ENCODE measurements at regions not wholly inside any gene's neighbourhood (a gene's known extent, or its start where the extent isn't known, plus 50 kb on each side); places are given as distances from the start of the nearest gene placed in this dataset.

DNA sequence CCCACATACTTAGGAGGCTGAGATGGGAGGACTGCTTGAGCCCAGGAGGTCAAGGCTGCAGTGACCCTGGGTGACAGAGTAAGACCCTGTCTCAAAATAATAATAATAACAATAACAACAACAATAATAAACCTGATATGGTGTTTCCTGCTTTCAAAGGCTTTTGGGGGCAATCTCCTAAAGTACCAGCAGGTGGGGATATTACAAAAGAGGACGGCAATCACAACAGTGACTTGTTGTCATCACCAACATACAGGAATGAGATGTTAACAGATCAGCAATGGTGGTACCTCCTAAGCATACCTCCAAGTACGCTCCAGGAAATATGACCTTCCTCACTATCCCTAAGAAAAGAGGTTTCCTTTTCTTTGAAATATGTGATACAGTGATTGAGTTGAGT, 91.1 kb upstream of the RNF180 start:
- intact Hi-C loops (cut with DNase I; ENCODE audit: low total_unique reads), result no loop called here
- TF ChIP-seq, protein P1, sequence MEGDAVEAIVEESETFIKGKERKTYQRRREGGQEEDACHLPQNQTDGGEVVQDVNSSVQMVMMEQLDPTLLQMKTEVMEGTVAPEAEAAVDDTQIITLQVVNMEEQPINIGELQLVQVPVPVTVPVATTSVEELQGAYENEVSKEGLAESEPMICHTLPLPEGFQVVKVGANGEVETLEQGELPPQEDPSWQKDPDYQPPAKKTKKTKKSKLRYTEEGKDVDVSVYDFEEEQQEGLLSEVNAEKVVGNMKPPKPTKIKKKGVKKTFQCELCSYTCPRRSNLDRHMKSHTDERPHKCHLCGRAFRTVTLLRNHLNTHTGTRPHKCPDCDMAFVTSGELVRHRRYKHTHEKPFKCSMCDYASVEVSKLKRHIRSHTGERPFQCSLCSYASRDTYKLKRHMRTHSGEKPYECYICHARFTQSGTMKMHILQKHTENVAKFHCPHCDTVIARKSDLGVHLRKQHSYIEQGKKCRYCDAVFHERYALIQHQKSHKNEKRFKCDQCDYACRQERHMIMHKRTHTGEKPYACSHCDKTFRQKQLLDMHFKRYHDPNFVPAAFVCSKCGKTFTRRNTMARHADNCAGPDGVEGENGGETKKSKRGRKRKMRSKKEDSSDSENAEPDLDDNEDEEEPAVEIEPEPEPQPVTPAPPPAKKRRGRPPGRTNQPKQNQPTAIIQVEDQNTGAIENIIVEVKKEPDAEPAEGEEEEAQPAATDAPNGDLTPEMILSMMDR (IDR thresholded peaks at IDR 0.05), result peak in 1 of 3 donors; percentile 10
- no peak for TF ChIP-seq POLR2A (IDR thresholded peaks at IDR 0.05)
- TF ChIP-seq POLR2AphosphoS5 (IDR thresholded peaks at IDR 0.05), result no peak
- no peaks in the 10 kb centered on the region for H3K27me3 ChIP-seq
- H3K4me3 ChIP-seq, result no peak overlapping the region
- no peaks in the 10 kb centered on the region for H3K4me1 ChIP-seq
- H3K36me3 ChIP-seq, result no peaks in the 10 kb centered on the region
- no peak for DNase-seq (ENCODE audit: low spot score in 2 of 2)
- H3K27ac ChIP-seq, result no peak overlapping the region
- H3K9me3 ChIP-seq, result no peaks in the 10 kb centered on the region

DNA sequence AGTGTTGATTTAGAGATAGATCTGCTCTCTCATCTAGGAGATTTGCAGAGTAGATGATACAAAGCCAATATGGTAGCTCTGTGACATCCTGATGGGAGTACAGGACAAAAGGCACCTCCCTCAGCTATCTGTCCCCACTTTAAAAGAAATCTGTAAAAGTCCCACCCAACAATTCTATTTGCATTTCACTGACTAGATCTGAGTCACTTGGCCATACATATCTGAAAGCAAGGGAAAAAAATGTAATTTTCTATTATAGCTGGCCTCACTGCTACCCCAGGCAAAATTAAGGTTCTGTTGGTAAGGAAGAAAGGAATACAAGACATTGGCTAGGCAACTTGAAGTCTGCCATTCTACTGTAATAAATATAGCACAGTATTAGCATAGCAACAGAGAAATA, 96.2 kb upstream of the RNF180 start:
- no peaks in the 10 kb centered on the region for H3K4me1 ChIP-seq
- no peak overlapping the region for H3K27ac ChIP-seq
- H3K36me3 ChIP-seq, result no peaks in the 10 kb centered on the region
- no peak overlapping the region for H3K4me3 ChIP-seq
- H3K9me3 ChIP-seq, result no peaks in the 10 kb centered on the region
- H3K27me3 ChIP-seq, result no peaks in the 10 kb centered on the region
- DNase-seq (ENCODE audit: low spot score in 2 of 2), result no peak
- intact Hi-C loops (cut with DNase I; ENCODE audit: low total_unique reads), result no loop called here
- TF ChIP-seq POLR2AphosphoS5 (IDR thresholded peaks at IDR 0.05), result no peak
- no peak for TF ChIP-seq POLR2A (IDR thresholded peaks at IDR 0.05)
- TF ChIP-seq, protein P1 (IDR thresholded peaks at IDR 0.05), result no peak

DNA sequence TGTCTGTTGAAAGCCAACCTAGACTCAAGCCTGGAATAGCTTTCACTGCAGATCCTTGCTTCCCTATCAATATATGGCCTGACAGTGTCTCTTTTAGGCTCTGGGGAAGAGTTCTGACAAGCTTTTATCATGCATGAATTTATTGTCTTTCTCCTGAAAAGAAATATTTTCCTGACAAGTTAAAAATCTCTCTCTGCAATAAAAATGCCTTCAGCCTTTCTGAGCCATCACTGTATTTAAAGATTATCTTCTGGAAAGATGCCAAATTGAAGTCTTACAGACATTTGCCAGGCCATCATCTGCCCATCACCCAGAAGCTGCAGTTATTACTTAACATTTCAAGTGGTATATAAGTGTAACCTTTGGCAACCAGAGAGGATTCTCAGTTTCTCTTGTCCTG, 88.1 kb upstream of the HTR1A start:
- Histone ChIP-seq H3K27ac (no peak overlapping the region), H3K36me3 (no peaks in the 10 kb centered on the region), H3K27me3 (no peaks in the 10 kb centered on the region), H3K4me3 (no peak overlapping the region), H3K9me3 (peaks cover 3 to 18% of the 10 kb centered on the region in 2 donors), H3K4me1 (no peaks in the 10 kb centered on the region)
- intact Hi-C loops (cut with DNase I; ENCODE audit: low total_unique reads), result no loop called here
- TF ChIP-seq POLR2AphosphoS5 (IDR thresholded peaks at IDR 0.05) (no peak), POLR2A (IDR thresholded peaks at IDR 0.05) (no peak)
- TF ChIP-seq, protein P1 (IDR thresholded peaks at IDR 0.05), result no peak
- DNase-seq (ENCODE audit: low spot score in 2 of 2), result no peak

DNA sequence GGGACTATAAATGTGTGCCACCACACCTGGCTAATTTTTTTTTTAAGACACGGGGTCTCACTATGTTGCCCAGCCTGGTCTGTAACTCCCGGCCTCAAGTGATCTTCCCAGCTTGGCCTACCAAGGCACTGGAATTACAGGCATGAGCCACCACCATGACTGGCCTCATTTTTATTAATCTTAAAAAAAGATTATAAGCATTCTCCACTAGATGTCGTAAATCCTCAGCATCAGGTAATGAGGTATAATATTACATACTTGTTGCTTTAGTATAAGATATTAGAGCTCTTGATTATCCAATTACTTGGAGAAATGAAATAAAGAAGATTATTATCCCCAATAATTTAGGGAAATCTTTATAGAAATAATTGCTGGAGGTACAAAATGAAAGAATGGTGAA, 78.2 kb upstream of the HTR1A start:
- TF ChIP-seq, protein P1 (IDR thresholded peaks at IDR 0.05), result no peak
- TF ChIP-seq POLR2AphosphoS5 (IDR thresholded peaks at IDR 0.05), result no peak
- no peak for TF ChIP-seq POLR2A (IDR thresholded peaks at IDR 0.05)
- Histone ChIP-seq H3K4me1 (no peaks in the 10 kb centered on the region), H3K9me3 (peaks cover 6 to 42% of the 10 kb centered on the region in 2 donors), H3K4me3 (no peak overlapping the region), H3K36me3 (no peaks in the 10 kb centered on the region), H3K27ac (no peak overlapping the region), H3K27me3 (no peaks in the 10 kb centered on the region)
- intact Hi-C loops (cut with DNase I; ENCODE audit: low total_unique reads), result no loop called here
- no peak for DNase-seq (ENCODE audit: low spot score in 2 of 2)

DNA sequence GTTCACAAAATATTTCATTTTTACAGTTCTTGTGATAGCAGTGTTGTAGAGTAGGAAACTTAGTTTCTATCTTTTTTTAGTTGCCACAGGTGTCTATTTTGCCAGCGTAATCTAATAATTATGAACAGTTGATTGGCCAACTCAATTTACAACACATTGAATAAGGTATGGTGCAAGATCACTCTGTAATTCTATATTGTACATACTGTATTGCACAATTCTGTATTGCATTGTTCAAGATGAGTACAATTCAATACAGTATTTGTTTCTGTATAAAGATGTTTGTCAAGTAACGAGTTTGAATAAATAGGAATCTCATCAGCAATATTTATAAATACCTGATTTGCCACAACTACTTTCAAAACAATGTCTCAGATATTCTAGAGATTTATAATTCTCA, 64.2 kb upstream of the HTR1A start:
- H3K36me3 ChIP-seq, result no peaks in the 10 kb centered on the region
- H3K27me3 ChIP-seq, result no peaks in the 10 kb centered on the region
- H3K9me3 ChIP-seq, result no peaks in the 10 kb centered on the region
- intact Hi-C loops (cut with DNase I; ENCODE audit: low total_unique reads), result no loop called here
- H3K4me1 ChIP-seq, result no peaks in the 10 kb centered on the region
- TF ChIP-seq, protein P1 (IDR thresholded peaks at IDR 0.05), result no peak
- TF ChIP-seq POLR2A (IDR thresholded peaks at IDR 0.05), result no peak
- no peak for TF ChIP-seq POLR2AphosphoS5 (IDR thresholded peaks at IDR 0.05)
- H3K27ac ChIP-seq, result no peak overlapping the region
- DNase-seq (ENCODE audit: low spot score in 2 of 2), result no peak
- no peak overlapping the region for H3K4me3 ChIP-seq
